HG03045 (cell line): ENCODE measurements at regions not wholly inside any gene's neighbourhood (a gene's known extent, or its start where the extent isn't known, plus 50 kb on each side); places are given as distances from the start of the nearest gene placed in this dataset.
"Not testable (repeated sequence)": the region's sequence is repeated elsewhere in the genome, so short reads cannot be mapped to it uniquely, and the experiment has no call there.

Experiments used
- ATAC-seq: cut with Tn5 transposase; IDR thresholded peaks from one replicate; pipeline ENCODE4 v1.9.1; 2021; ENCODE audit warnings: mild to moderate bottlenecking, moderate library complexity; ENCODE audit not compliant: unreplicated experiment

GRCh38 chr3:153539263-153539662 is 377.2 kb downstream of the RAP2B start:
- no peak for ATAC-seq

- ATAC-seq, result no peak
Observed at GRCh38 chr3:153545471-153545870, 383.4 kb downstream of the RAP2B start.

GRCh38 chr3:153547970-153548369 is 385.9 kb downstream of the RAP2B start:
- ATAC-seq, result no peak

GRCh38 chr3:153549686-153550085 is 387.7 kb downstream of the RAP2B start:
- ATAC-seq, result not testable (repeated sequence)

GRCh38 chr3:153551536-153552285 is 389.7 kb downstream of the RAP2B start:
- no peak for ATAC-seq

- no peak for ATAC-seq
Observed at GRCh38 chr3:153552887-153553604, 391.0 kb downstream of the RAP2B start.

- ATAC-seq, result no peak
Observed at GRCh38 chr3:153553605-153553945, 391.5 kb downstream of the RAP2B start.

DNA sequence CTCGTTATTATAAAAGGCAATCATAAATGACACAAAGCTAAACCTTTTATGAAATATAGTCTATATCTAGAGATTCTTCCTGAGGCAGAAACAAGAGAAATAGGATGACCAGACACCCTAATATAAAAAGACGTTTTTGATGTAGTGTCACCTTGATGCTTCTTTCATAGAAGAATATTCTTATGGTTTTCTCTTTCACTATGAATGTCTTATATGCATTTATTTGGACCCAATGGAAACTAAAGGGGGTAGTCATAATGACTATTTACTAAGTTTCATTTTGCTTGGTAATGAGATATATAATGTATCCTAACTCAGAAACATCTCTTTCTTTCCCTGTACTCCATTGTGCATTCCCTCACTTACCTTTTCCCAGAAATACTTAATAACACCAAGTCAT is 393.9 kb downstream of the RAP2B start:
- no peak for ATAC-seq

- not testable (repeated sequence) for ATAC-seq
Observed at GRCh38 chr3:153559366-153559765, 397.3 kb downstream of the RAP2B start.

GRCh38 chr3:153567011-153567410 is 405.0 kb downstream of the RAP2B start:
- no peak for ATAC-seq

DNA sequence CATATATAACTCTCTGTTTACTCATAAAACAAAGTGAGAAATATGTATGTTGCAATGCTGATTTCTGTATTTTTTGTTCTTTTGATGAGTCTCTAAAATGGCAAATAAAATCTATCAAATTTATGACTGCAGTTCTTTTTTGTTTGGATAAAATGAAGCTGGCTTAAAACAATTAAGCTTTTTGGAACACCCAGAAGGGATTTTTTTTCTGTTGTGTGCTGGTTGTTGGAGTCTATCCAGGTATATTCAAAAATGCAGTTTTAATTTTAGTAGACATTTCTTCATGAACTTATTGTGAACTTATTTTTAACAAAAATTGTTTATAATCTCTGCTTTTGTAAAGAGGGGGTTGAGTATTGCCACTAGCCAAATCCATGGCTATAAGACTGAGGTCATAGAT is 405.5 kb downstream of the RAP2B start:
- ATAC-seq, result no peak

GRCh38 chr3:153570481-153570880 is 408.5 kb downstream of the RAP2B start:
- ATAC-seq, result not testable (repeated sequence)

GRCh38 chr3:153572165-153572564 is 410.1 kb downstream of the RAP2B start:
- ATAC-seq, result no peak

- no peak for ATAC-seq
Observed at GRCh38 chr3:153572654-153573053, 410.6 kb downstream of the RAP2B start.

GRCh38 chr3:153573481-153573880 is 411.5 kb downstream of the RAP2B start:
- ATAC-seq, result no peak

GRCh38 chr3:153574445-153574844 is 412.4 kb downstream of the RAP2B start:
- ATAC-seq, result no peak

GRCh38 chr3:153577059-153577736 is 415.2 kb downstream of the RAP2B start:
- ATAC-seq, result no peak

DNA sequence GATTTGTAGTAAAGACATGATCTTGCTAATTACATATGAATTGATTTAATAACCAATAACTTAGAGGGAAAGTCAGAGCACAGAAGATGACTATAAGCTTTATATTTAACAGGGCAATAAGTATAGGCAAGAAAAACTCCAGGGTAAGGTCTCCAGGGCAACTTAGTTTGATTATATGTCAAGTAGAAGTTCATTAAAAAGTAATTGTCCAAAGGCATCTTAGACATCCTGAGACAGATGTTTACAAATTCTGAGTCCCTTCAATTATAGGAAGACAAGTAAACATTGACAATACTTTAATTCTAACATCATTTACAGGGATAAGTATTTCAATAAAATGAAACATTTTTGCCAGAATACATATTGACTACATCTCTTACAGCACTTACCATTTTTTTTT is 416.0 kb downstream of the RAP2B start:
- ATAC-seq, result no peak

DNA sequence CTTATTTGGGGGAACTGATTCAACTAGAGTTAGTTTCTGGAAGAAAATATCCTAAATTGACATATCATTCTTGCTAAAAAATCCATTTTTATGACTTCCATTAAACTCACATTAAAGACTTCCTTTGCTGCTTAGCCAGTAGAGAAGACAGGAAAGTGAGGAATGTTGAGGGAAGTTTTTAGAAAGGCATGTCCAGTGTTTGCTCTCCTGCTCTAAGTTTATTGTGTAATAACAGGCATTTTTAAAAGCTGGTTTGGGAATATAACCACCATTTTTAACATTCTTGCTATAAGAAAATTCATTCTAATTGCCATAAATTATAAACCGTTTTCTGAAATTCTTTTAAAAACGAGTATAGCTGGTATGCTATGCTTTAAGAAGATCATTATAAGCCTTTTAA is 428.0 kb downstream of the RAP2B start:
- no peak for ATAC-seq

GRCh38 chr3:153591561-153592245 is 429.7 kb downstream of the RAP2B start:
- ATAC-seq, result no peak

- ATAC-seq, result no peak
Observed at GRCh38 chr3:153595186-153595815, 433.3 kb downstream of the RAP2B start.
